ENCODE measurements at regions not wholly inside any gene's neighbourhood (a gene's known extent, or its start where the extent isn't known, plus 50 kb on each side); places are given as distances from the start of the nearest gene placed in this dataset.
A peak's percentile ranks its signal among the peaks of the same experiment; 100 is the strongest.

GRCh38 chr6:27809939-27810767, 102.0 kb downstream of the OR2B2 start (continued):
- TF ChIP-seq SOX13 (IDR thresholded peaks at IDR 0.05) (peak; percentile 74), SOX13 (CRISPR knock-in tag; conservative IDR thresholded peaks at IDR 0.05 in 1 of 2, IDR thresholded peaks at IDR 0.05 in 1 of 2) (peak in 1 of 2 experiments; percentile 20; a peak in 1 of 4 replicates), SP4 (CRISPR knock-in tag; IDR thresholded peaks at IDR 0.05) (0 out of 2 replicates have a peak, but pooled peaks have one; percentile 56), XBP1 (CRISPR knock-in tag; IDR thresholded peaks at IDR 0.05) (no peak), ZNF280B (CRISPR knock-in tag; IDR thresholded peaks at IDR 0.05; ENCODE audit: borderline replicate concordance) (peak; percentile 97), HNF4A (CRISPR knock-in tag; IDR thresholded peaks at IDR 0.05) (no peak), CCAR2 (optimal IDR thresholded peaks at IDR 0.05; ENCODE audit: low read depth, low read length) (no peak), GATA4 (IDR thresholded peaks at IDR 0.05; ENCODE audit: borderline replicate concordance, low read depth) (peak; percentile 95), ATM (IDR thresholded peaks at IDR 0.05; ENCODE audit: borderline replicate concordance) (no peak; the same call in 1 of the 2 replicates), POLR2AphosphoS5 (IDR thresholded peaks at IDR 0.05; ENCODE audit: low read depth, low read length) (peak; percentile 99), AHDC1 (CRISPR knock-in tag; IDR thresholded peaks at IDR 0.05; ENCODE audit: borderline replicate concordance) (peak; percentile 80), GATAD2A (CRISPR knock-in tag; IDR thresholded peaks at IDR 0.05) (peak; percentile 73), ZNF124 (CRISPR knock-in tag; IDR thresholded peaks at IDR 0.05) (no peak), SNRNP70 (IDR thresholded peaks at IDR 0.05; ENCODE audit: low read depth, low read length) (no peak), E2F5 (CRISPR knock-in tag; conservative IDR thresholded peaks at IDR 0.05) (no peak), ZNF879 (CRISPR knock-in tag; IDR thresholded peaks at IDR 0.05) (peak; percentile 87), ZNF670 (CRISPR knock-in tag; IDR thresholded peaks at IDR 0.05; ENCODE audit: borderline replicate concordance) (peak; percentile 94; the same call in 1 of the 2 replicates), ZNF704 (CRISPR knock-in tag; IDR thresholded peaks at IDR 0.05; ENCODE audit: borderline replicate concordance) (0 out of 2 replicates have a peak, but pooled peaks have one; percentile 46)

Data from HepG2 (cell line).